ENCODE measurements at regions not wholly inside any gene's neighbourhood (a gene's known extent, or its start where the extent isn't known, plus 50 kb on each side); places are given as distances from the start of the nearest gene placed in this dataset.

- ChIA-PET POLR2A (ENCODE audit: low non-redundant PET) (no interaction called here), CTCF (interaction anchor here (0.6 kb wide), 1 partner anchor 51 kb away, joined by 4 read pairs; no protein-coding TSS in a partner anchor)
- Histone ChIP-seq H3K4me3 (ENCODE audit: low read depth, low read length, poor library complexity, severe bottlenecking) (no peak overlapping the region), H3K27me3 (replicated peaks; ENCODE audit: insufficient read depth, low read depth, low read length, poor library complexity) (no peaks in the 10 kb centered on the region), H3K27ac (ENCODE audit: low read depth, low read length, poor library complexity, severe bottlenecking) (no peak overlapping the region), H3K36me3 (ENCODE audit: insufficient read depth, low read length, poor library complexity, severe bottlenecking) (no peaks in the 10 kb centered on the region), H3K4me1 (ENCODE audit: insufficient read depth, low read length, poor library complexity, severe bottlenecking) (peaks cover 21% of the 10 kb centered on the region), H3K9me3 (ENCODE audit: low read depth, low read length, poor library complexity, severe bottlenecking) (no peaks in the 10 kb centered on the region)
- no peak for TF ChIP-seq EZH2 (IDR thresholded peaks at IDR 0.05; ENCODE audit: borderline replicate concordance, low read depth, low read length, poor library complexity, severe bottlenecking)
- no peak for TF ChIP-seq CTCF (conservative IDR thresholded peaks at IDR 0.05; ENCODE audit: low read depth, low read length)
- intact Hi-C loops (cut with micrococcal nuclease; ENCODE audit: unreplicated experiment) = no loop called here
- DNase-seq (ENCODE audit: low spot score) = peak; percentile 76
- BruUV-seq (replicated peaks) = no TSS peak
These were observed 67.7 kb upstream of the RAB4A start for GRCh38 chr1:229203030-229203751.

- Histone ChIP-seq H3K36me3 (ENCODE audit: insufficient read depth, low read length, poor library complexity, severe bottlenecking) (no peaks in the 10 kb centered on the region), H3K4me3 (ENCODE audit: low read depth, low read length, poor library complexity, severe bottlenecking) (no peak overlapping the region), H3K27me3 (replicated peaks; ENCODE audit: insufficient read depth, low read depth, low read length, poor library complexity) (no peaks in the 10 kb centered on the region), H3K4me1 (ENCODE audit: insufficient read depth, low read length, poor library complexity, severe bottlenecking) (peaks cover 21% of the 10 kb centered on the region), H3K9me3 (ENCODE audit: low read depth, low read length, poor library complexity, severe bottlenecking) (no peaks in the 10 kb centered on the region), H3K27ac (ENCODE audit: low read depth, low read length, poor library complexity, severe bottlenecking) (peak overlapping the region; percentile 72)
- BruUV-seq (replicated peaks) = no TSS peak
- ChIA-PET CTCF (no interaction called here), POLR2A (ENCODE audit: low non-redundant PET) (no interaction called here)
- intact Hi-C loops (cut with micrococcal nuclease; ENCODE audit: unreplicated experiment) = no loop called here
- TF ChIP-seq CTCF (conservative IDR thresholded peaks at IDR 0.05; ENCODE audit: low read depth, low read length) (no peak), EZH2 (IDR thresholded peaks at IDR 0.05; ENCODE audit: borderline replicate concordance, low read depth, low read length, poor library complexity, severe bottlenecking) (no peak)
- DNase-seq (ENCODE audit: low spot score) = no peak
These were observed 66.8 kb upstream of the RAB4A start for GRCh38 chr1:229203991-229204632.

- H3K9me3 ChIP-seq (ENCODE audit: low read depth, low read length, poor library complexity, severe bottlenecking) = no peaks in the 10 kb centered on the region
- BruUV-seq (replicated peaks) = no TSS peak
- no peak for TF ChIP-seq EZH2 (IDR thresholded peaks at IDR 0.05; ENCODE audit: borderline replicate concordance, low read depth, low read length, poor library complexity, severe bottlenecking)
- no peak for TF ChIP-seq CTCF (conservative IDR thresholded peaks at IDR 0.05; ENCODE audit: low read depth, low read length)
- H3K36me3 ChIP-seq (ENCODE audit: insufficient read depth, low read length, poor library complexity, severe bottlenecking) = no peaks in the 10 kb centered on the region
- no peak overlapping the region for H3K4me3 ChIP-seq (ENCODE audit: low read depth, low read length, poor library complexity, severe bottlenecking)
- intact Hi-C loops (cut with micrococcal nuclease; ENCODE audit: unreplicated experiment) = no loop called here
- POLR2A ChIA-PET (ENCODE audit: low non-redundant PET) = interaction anchor here (0.5 kb wide), 1 partner anchor 188 kb away, joined by 4 read pairs; no protein-coding TSS in a partner anchor
- peak; percentile 54 for DNase-seq (ENCODE audit: low spot score)
- H3K27ac ChIP-seq (ENCODE audit: low read depth, low read length, poor library complexity, severe bottlenecking) = peak overlapping the region; percentile 72
- peaks cover 21% of the 10 kb centered on the region for H3K4me1 ChIP-seq (ENCODE audit: insufficient read depth, low read length, poor library complexity, severe bottlenecking)
- CTCF ChIA-PET = interaction anchor here (1.4 kb wide), 1 partner anchor 22 kb away, joined by 3 read pairs; no protein-coding TSS in a partner anchor
- H3K27me3 ChIP-seq (replicated peaks; ENCODE audit: insufficient read depth, low read depth, low read length, poor library complexity) = no peaks in the 10 kb centered on the region
These were observed 65.8 kb upstream of the RAB4A start for GRCh38 chr1:229204921-229205777.
